Gastrocnemius medialis (tissue), 4 donors: ENCODE measurements at regions not wholly inside any gene's neighbourhood (a gene's known extent, or its start where the extent isn't known, plus 50 kb on each side); places are given as distances from the start of the nearest gene placed in this dataset.

ENCODE experiments used
- CTCF ChIP-seq, 5 experiments: fragments of 450-650 bp in 3 of 5; fragments of 200-600 bp in 2 of 5; sonication (generic) in 2 of 5; IDR thresholded peaks in 4 of 5; conservative IDR thresholded peaks in 1 of 5; 1 replicate in 4 of 5; 2 replicates in 1 of 5; pipeline ENCODE4 v1.5.1; 2016 to 2019; ENCODE audit warnings: antibody characterized with exemption in 5 of 5, mild to moderate bottlenecking in 3 of 5, moderate library complexity in 3 of 5
- POLR2A ChIP-seq, 2 donors: fragments of 450-650 bp; IDR thresholded peaks; one replicate each; pipeline ENCODE4 v1.6.1; 2017; ENCODE audit warnings: antibody characterized with exemption in 2 of 2, mild to moderate bottlenecking in 2 of 2, moderate library complexity in 2 of 2

GRCh38 chr3:34793057-34793456 lies 846.3 kb upstream of the ARPP21 start:
- TF ChIP-seq CTCF (IDR thresholded peaks at IDR 0.05 in 4 of 5, conservative IDR thresholded peaks at IDR 0.05 in 1 of 5) (no peak), POLR2A (IDR thresholded peaks at IDR 0.05) (no peak)
